GM21526 (cell line): ENCODE measurements at regions not wholly inside any gene's neighbourhood (a gene's known extent, or its start where the extent isn't known, plus 50 kb on each side); places are given as distances from the start of the nearest gene placed in this dataset.

Experiments used
- ATAC-seq: cut with Tn5 transposase; IDR thresholded peaks from one replicate; pipeline ENCODE4 v1.9.1; 2021; ENCODE audit warnings: moderate library complexity; ENCODE audit not compliant: unreplicated experiment, low FRiP score

GRCh38 chr3:150222691-150223489, 185.2 kb upstream of the TSC22D2 start:
- no peak for ATAC-seq

GRCh38 chr3:150221904-150222523, 186.1 kb upstream of the TSC22D2 start:
- no peak for ATAC-seq

DNA sequence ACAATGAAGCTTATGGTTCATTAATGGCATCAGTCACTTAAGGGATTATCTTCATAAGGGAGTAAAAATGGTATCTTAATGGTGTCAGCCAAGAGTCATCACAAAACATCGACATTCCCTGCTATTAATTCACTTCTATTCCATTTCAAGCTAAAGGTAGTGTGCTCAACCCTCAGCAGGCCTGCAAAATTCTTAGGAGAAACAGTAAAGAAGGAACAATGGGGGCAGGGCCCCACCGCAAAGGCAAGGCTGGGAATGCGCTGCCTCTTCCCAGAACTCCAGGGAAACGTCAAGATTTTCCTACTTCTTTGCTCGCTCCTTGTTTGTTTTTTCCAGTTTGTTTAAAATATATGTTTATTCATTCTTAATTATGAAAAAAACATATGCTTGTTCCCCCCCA, 187.3 kb upstream of the TSC22D2 start:
- ATAC-seq, result no peak

- no peak for ATAC-seq
Measured at GRCh38 chr3:150220041-150220440, 188.1 kb upstream of the TSC22D2 start.

- no peak for ATAC-seq
Measured at GRCh38 chr3:150218841-150219240, 189.3 kb upstream of the TSC22D2 start.

- ATAC-seq, result no peak
Measured at GRCh38 chr3:150218236-150218635, 189.9 kb upstream of the TSC22D2 start.

GRCh38 chr3:150217691-150218090, 190.4 kb upstream of the TSC22D2 start:
- ATAC-seq, result no peak

GRCh38 chr3:150216866-150217600, 191.1 kb upstream of the TSC22D2 start:
- no peak for ATAC-seq

- no peak for ATAC-seq
Measured at GRCh38 chr3:150216041-150216811, 191.9 kb upstream of the TSC22D2 start.

DNA sequence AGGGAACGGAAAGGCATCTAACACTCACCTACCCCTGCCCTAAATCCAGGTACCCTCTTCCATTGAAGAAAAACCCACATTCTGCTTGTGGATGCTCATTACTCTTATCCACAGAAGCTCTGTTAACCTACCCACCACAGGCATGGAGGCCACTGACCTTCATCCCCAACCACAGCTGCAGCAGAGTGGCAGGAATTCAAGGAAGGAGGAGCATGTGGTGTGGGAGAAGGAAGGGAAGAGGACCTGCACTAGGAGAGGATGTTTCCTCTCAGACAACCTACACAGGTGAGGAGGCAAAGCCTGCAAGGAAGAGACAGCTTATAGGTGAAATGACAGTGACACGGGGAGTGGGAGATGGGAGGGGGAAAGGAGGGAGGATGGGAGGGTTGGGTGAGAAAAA, 192.5 kb upstream of the TSC22D2 start:
- ATAC-seq, result no peak

DNA sequence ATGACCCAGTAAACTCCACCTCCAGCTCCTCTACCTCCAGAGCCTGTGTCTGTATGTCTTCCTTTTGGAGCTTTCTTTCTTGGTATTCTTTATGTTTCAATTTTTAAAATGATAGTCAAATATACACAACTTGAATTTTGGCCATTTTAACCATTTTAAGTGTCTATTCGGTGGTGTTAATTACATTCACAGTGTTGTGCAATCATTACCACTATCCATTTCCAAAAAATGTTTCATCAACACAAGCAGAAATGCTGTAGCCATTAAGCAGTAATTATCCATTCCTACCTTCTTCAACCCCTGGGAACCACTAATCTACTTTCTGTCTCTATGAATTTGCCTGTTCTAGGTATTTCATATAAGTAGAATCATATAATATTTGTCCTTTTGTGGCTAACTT, 194.5 kb upstream of the TSC22D2 start:
- ATAC-seq, result no peak

- ATAC-seq, result no peak
Measured at GRCh38 chr3:150210461-150211110, 197.5 kb upstream of the TSC22D2 start.

DNA sequence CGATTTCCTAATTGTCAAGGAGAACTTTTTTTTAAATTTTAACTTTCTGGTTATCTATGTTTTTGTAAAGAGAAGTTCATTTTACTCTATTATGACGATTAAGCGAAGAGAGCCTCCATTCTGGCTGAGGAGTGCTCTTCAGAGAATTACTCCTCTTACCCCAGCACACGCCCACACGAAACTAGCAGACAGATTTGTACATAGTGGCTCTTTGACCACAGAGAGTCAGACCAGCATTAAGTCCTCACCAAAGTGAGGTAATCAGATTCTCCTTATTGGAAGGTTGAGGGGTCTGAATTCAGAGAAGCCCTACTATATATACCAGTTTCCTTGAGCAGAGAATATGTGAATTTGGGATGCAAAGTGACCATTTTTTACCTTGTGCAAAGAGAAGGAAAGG, 204.8 kb upstream of the TSC22D2 start:
- ATAC-seq, result no peak

GRCh38 chr3:150202711-150203110, 205.4 kb upstream of the TSC22D2 start:
- ATAC-seq, result no peak

DNA sequence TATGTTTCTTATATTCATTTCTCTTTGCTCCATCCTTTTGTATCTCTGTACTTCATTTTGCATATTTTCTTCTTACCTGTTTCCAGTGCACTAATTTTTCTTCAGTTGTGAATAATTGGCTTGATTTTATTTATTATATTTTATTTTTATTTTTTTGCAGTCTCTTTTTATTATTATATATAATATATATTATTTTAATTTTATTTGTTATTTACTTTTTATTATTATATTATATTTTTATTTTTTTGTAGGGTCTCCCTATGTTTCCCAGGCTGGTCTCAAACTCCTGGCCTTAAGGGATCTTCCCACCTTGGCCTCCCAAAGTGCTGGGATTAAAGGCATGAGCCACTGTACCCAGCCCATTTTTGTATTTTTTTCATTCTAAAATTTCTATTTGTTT, 213.1 kb upstream of the TSC22D2 start:
- no peak for ATAC-seq

- no peak for ATAC-seq
Measured at GRCh38 chr3:150194513-150194912, 213.6 kb upstream of the TSC22D2 start.

DNA sequence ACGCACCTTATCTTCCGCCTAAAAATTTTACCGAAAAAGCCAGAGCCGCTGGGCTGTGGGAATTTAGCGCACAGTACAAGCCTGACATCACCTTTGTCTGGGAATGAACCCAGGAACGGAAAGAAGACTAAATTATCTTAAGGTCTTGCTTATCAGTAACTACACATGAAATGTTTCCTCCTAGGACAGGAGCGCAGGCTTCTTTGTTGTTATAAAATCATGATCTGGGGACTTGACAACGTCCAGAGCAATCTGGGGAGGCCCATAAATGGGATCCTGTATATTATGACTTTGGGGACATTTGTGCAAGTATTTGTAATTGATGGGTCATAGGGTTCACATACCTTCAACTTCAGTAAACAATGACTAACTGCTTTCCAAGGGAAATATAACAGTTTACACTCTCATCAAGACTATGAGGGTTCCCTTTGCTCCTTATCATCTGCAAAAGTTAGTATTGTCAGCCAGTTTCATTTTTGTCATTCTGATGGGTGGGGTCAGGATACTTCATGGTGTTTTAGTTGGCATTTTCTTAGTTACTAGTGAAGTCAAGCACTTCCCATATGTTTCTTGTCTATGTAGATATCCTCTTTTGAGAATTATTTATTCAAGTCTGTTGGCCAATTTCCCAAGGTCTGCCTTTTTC, 213.9 kb upstream of the PFN2 start:
- no peak for ATAC-seq

- ATAC-seq, result peak; percentile 88
Measured at GRCh38 chr3:150183678-150184425, 213.2 kb upstream of the PFN2 start.

DNA sequence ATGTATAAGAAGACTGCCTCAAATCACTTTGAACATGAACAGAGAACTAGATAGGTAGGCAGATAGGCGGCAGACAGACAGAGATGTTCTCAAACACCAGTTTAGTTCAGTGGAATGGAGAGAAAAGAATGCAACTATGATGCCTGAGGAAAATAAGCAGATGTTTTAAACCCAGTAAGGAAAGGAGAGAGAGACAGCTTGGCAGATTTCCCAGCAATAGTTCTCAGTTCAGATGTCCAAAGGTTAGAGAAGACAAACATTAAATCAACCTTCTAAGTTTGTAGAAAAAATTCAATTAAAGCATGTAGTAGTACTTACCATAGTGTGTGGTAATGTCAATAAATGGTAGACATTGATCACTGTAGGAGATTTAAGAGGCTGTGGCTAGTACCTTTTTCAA, 209.6 kb upstream of the PFN2 start:
- ATAC-seq, result no peak
